GM12872 (cell line): ENCODE measurements at regions not wholly inside any gene's neighbourhood (a gene's known extent, or its start where the extent isn't known, plus 50 kb on each side); places are given as distances from the start of the nearest gene placed in this dataset.

ENCODE experiments used
- CTCF ChIP-seq: IDR thresholded peaks from 3 replicates; pipeline ENCODE4 v1.5.1; 2011; ENCODE audit warnings: low read depth, mild to moderate bottlenecking, low read length, moderate library complexity; ENCODE audit not compliant: insufficient read depth

- no peak for TF ChIP-seq CTCF
Measured at GRCh38 chr3:102255736-102256135, 179.1 kb upstream of the ZPLD1 start.

GRCh38 chr3:102258666-102259227 is 176.1 kb upstream of the ZPLD1 start:
- TF ChIP-seq CTCF: no peak

GRCh38 chr3:102259663-102260062 is 175.2 kb upstream of the ZPLD1 start:
- no peak for TF ChIP-seq CTCF

- TF ChIP-seq CTCF: no peak
Measured at GRCh38 chr3:102265720-102266119, 169.1 kb upstream of the ZPLD1 start.

GRCh38 chr3:102269406-102269805 is 165.4 kb upstream of the ZPLD1 start:
- TF ChIP-seq CTCF: no peak

GRCh38 chr3:102290241-102290640 is 144.6 kb upstream of the ZPLD1 start:
- no peak for TF ChIP-seq CTCF

- no peak for TF ChIP-seq CTCF
Measured at GRCh38 chr3:102295756-102296155, 139.1 kb upstream of the ZPLD1 start.

GRCh38 chr3:102297072-102297658 is 137.7 kb upstream of the ZPLD1 start:
- no peak for TF ChIP-seq CTCF
